HG02885 (cell line): ENCODE measurements at regions not wholly inside any gene's neighbourhood (a gene's known extent, or its start where the extent isn't known, plus 50 kb on each side); places are given as distances from the start of the nearest gene placed in this dataset.

Experiments
- ATAC-seq: cut with Tn5 transposase; IDR thresholded peaks from one replicate; pipeline ENCODE4 v1.9.1; 2021; ENCODE audit warnings: mild to moderate bottlenecking; ENCODE audit not compliant: unreplicated experiment, poor library complexity

DNA sequence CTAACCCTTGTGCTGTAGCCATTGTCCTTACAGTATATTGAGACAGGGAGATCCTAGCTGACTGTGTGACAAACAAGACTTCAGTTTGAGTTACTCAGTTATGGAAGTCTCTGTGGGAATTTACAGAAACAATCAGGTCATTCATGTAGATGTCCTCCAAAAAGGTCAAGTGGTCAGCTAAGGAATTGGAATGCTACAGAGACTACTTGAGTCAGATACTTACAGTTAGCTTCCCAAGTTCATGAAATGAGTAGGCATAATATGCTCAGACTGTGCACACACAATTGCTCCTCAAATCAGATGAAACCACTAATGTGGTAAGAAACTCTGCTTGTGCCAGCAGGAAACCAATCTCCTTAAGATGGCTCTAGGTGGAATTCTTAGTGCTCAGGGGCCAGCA is 985.7 kb downstream of the NSUN3 start:
- no peak for ATAC-seq

- no peak for ATAC-seq
Measured at GRCh38 chr3:95049841-95050240, 987.0 kb downstream of the NSUN3 start.

GRCh38 chr3:95055288-95055687 is 992.4 kb downstream of the NSUN3 start:
- no peak for ATAC-seq

DNA sequence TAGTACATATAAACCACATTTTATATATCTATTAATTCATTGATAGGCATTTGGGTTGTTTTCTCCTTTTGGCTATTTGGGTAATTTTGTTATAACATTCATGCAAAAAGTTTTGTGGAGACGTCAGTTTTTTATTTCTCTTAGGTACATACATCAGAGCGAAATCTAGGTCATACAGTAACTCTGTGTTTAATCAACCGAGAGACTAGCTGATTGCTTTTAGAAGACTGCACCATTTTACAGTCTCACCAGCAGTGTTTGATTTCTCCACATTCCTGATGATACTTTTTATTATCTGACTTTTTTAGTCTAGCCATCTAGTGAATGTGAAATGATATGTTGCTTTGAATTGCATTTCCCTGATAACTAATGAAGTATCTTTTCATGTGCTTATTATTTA is 1019.3 kb downstream of the NSUN3 start:
- no peak for ATAC-seq

DNA sequence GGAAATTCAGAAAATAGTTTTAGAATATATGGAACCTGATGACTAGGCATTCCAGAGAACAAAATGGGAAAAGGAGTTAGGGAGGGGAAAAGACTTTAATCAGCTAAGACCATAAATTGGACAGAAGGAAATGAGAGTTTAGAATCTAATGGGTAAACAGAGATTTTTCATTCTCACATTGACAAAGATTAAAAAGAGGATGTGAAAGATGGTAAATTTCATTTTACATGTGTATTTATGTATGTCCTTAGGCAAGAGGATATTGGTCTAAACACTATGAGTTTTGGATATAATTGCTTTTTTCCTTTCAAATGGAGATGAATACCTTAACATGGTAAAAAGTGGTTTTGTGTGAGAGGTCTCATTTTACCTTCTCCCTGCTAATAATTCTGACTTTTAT is 1021.9 kb downstream of the NSUN3 start:
- ATAC-seq: no peak

DNA sequence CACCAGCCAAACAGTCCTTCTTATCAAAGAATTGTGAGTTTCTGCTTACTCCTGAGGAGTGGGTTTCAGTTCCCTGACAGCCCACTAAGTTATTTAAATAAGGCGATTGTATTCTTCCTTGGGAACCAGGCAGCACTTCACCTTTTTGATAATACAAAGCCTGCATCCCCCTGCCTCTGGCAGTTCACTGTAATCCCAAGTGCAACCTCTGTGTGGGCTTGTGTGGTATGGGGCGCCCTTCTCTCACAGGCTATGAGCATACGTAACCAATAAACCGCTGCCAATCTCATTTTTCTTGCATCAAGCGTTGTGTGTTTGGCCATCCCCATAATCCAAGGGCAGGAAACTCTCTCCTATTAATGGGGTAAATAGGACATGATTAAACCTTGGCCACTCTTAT is 1025.6 kb downstream of the NSUN3 start:
- ATAC-seq: no peak

DNA sequence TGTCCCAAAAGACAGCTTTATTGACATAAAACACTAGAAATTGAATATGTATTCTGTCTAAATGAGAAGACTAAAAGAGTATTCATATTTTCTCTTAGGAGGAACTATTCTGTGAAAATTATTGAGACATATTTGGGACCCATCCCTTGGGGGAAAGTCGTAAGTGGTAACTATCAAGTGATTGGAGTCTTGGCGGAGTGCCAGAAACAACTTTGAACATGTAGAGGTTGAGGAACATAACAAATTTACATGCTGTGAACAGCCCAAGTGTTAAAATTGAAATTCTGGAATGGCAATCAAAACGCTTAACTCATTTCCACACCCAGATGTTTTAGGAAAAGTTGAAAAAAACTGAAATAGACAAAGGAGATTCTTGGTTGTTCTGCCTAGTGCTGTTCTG is 1034.6 kb downstream of the NSUN3 start:
- no peak for ATAC-seq

GRCh38 chr3:95120921-95121320 is 1058.1 kb downstream of the NSUN3 start:
- no peak for ATAC-seq

- ATAC-seq: no peak
Measured at GRCh38 chr3:95123104-95123503, 1060.2 kb downstream of the NSUN3 start.

DNA sequence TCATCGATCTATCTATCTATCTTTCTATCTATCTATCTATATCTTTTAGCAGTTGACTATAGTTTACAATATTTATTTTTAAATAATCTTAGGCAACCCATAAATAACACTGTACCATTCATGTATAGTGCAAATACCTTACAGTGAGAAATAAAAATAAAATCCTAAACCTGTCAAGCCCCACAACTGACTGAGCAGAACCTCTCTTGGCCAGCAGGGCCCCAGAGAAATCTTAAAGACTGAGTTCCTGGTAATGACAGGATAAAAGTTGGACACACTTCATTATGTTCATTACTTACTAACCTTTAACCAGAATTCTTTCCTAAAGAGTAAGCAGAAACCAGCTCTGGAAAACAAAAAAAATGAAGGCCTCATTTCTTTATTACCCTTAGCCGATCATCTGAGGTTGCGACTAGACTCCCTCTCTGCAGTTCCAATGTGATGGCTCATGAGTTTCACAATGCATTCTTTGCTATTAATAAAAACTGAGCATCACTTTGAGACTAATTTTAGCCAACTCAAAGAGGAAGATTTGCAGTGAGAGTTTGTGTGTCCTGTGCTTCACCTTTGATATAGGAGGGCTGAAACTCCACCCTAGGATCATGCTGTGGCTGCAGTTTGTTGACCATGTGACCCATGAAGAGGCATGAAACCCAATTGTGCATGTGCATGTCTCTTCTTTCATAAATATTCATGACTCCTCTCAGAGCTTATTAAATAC is 1072.0 kb downstream of the NSUN3 start:
- no peak for ATAC-seq

DNA sequence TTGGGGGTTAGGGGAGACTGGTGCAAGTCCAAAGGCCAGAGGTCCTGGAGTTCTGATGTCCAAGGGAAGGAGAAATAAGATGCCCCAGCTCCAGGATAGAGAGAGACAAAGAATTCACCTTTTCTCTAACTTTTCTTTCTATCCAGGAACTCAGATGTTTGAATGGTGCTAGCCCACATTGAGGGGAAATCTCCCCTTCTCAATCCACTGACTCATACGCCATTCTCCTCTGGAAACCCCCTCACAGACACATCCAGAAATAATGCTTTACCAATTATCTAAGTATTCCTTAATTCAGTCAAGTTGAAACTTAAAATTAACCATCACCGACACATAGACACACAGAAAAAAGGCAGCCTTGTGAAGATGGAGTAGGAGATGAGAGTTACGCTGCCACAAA is 1085.2 kb downstream of the NSUN3 start:
- no peak for ATAC-seq

GRCh38 chr3:95151590-95151989 is 1088.7 kb downstream of the NSUN3 start:
- no peak for ATAC-seq

- ATAC-seq: no peak
Measured at GRCh38 chr3:95154766-95155165, 1091.9 kb downstream of the NSUN3 start.

DNA sequence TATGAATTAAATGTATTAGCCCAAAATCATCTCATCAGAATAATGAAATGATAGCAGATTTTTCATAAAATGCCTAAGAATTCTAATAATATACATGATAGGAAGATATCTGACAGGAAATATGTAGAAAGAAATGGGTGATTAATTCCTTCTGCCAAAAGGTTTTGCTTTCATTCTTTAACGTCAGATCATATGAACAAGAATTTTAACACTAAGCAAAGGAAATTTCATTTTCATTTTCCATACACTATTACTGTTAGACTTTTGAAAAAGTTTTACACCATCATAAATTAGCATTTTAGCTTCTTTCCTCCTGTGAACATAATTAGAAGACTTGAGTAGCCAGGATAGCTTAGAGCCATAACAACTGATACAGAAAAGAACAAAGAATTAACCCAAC is 1099.9 kb downstream of the NSUN3 start:
- no peak for ATAC-seq

- ATAC-seq: no peak
Measured at GRCh38 chr3:95167748-95168147, 1104.9 kb downstream of the NSUN3 start.

- no peak for ATAC-seq
Measured at GRCh38 chr3:95168526-95168925, 1105.7 kb downstream of the NSUN3 start.

DNA sequence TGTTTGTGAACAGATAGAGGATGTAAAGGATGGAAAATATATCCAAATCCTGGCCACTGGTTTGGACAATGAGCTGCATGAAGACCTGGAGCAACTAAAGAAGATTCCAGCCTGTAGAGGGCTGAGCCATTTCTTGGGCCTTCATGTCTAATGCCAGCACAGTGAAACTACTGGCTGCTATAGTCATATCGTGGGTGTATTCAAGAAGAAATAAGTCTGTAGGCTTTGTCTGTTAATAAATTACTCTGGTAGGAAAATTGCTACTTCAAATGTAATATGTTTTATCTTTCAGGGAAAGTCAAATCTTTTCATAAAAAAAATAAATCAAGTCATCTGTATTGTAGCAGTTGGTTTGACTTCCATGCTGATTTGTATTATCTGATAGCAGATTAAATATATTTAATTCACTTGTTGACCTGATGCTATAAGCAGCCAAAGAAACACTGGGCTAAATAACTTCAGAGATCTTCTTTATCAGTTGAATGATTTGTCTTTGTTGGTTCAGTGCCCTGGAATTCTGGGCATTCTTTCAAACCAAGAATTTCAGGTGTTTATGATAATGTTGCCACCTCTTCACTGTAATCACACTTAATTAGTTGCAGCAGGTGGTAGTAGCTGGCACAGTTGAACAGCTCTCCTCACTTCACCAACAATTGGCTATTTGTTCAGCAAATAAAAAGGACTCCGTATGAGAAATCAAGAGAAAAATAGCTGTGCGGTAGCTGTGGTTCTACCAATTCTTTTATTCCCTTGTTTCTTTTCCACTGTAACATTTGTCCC is 1109.5 kb downstream of the NSUN3 start:
- ATAC-seq: no peak

DNA sequence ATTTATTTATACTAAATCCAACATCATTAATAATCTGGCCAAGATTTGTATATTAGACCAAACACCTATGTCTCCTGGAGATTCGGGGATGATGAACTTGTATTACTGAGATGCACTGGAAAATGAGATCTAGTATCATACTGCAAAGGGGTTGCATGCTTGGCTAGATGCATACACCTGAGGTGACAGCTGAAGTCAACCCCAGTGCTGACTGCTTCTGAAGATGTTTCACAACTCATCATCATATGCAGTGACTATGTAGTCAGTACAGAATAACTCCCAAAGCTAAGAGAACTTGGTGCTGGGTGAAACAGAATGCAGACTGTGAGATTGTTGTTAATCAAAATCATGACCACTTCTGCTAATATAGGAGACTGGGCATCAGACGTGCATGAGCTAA is 1114.2 kb downstream of the NSUN3 start:
- ATAC-seq: no peak

- ATAC-seq: no peak
Measured at GRCh38 chr3:95184038-95184437, 1121.2 kb downstream of the NSUN3 start.

DNA sequence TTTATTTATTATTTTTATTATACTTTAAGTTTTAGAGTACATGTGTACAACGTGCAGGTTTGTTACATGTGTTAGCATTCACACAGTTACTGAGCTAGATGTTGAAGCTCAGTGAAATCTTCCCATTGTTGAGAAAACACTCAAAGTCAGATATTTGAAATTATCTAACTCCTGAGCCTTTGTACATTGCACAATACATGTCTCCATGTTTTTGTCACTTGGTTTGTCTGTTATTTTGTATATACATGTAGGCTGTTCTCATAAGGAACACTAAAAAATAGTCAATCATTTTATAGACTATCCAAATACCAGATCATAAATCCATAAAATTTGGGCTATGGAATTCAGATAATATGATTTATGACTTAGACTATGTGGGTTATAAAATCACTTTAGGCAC is 1126.5 kb downstream of the NSUN3 start:
- no peak for ATAC-seq

GRCh38 chr3:95197661-95198060 is 1134.8 kb downstream of the NSUN3 start:
- ATAC-seq: no peak

DNA sequence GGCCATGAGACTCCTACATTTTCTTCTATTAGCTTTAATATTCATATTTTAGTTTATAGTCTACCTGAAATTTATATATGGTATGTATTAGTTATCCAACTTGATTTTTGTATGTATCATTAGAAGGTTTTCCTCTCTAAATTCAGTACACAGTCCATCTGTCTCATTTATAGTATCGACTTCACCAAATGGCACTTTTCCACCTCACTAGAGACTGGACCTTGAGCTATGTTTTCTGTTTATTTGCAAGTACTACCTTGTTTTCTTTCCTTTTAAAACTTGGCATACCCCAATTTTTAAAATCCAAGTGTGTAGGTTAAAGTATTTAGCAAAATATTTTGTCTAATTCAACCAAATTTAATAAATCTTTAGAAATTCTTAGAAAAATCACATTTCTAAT is 1137.5 kb downstream of the NSUN3 start:
- no peak for ATAC-seq
